H1 (cell line): ENCODE measurements at regions not wholly inside any gene's neighbourhood (a gene's known extent, or its start where the extent isn't known, plus 50 kb on each side); places are given as distances from the start of the nearest gene placed in this dataset.
A peak's percentile ranks its signal among the peaks of the same experiment; 100 is the strongest.

ENCODE experiments used
- CTCF ChIA-PET: fragments of 300-600 bp; sonication (Branson Sonifier 250); formaldehyde crosslinking; loops from one replicate; lab custom pipeline; 2021; ENCODE audit not compliant: partially characterized antibody; lab: Charles Lee
- POLR2A ChIA-PET: fragments of 300-600 bp; sonication (Branson Sonifier 250); formaldehyde crosslinking; loops from one replicate; lab custom pipeline; 2021; ENCODE audit warnings: inconsistent platforms; ENCODE audit not compliant: partially characterized antibody; lab: Charles Lee
- DNase-seq, 2 experiments: peaks; one replicate each; pipeline versions ENCODE4 v3.0.0 to v3.0.0-alpha.2; 2010 to 2022; ENCODE audit warnings: low spot score in 2 of 2, low read depth in 1 of 2, mixed read lengths in 1 of 2
- FAIRE-seq: peaks from 2 replicates; lab custom pipeline; 2011; peaks lifted over from hg19 to GRCh38; lab: Jason Lieb, UNC
- H2AFZ ChIP-seq: 2 replicates; pipeline ENCODE4 v1.8.1; 2012; ENCODE audit warnings: low read length, inconsistent platforms
- H2AK5ac ChIP-seq: 2 replicates; pipeline ENCODE4 v1.6.1; 2013; ENCODE audit warnings: low read depth, low read length
- H2BK120ac ChIP-seq: replicated peaks from 2 replicates; pipeline ENCODE3; 2013; ENCODE audit warnings: low read depth, low read length, inconsistent platforms
- H2BK12ac ChIP-seq: 2 replicates; pipeline ENCODE4 v1.6.1; 2013; ENCODE audit warnings: low read depth, low read length
- H2BK15ac ChIP-seq: 2 replicates; pipeline ENCODE4 v1.6.1; 2013; ENCODE audit warnings: low read length
- H2BK20ac ChIP-seq: 2 replicates; pipeline ENCODE4 v1.6.1; 2013; ENCODE audit warnings: low read length
- H2BK5ac ChIP-seq: 2 replicates; pipeline ENCODE4 v1.6.1; 2013; ENCODE audit warnings: low read depth, low read length
- H3K14ac ChIP-seq: 2 replicates; pipeline ENCODE4 v1.6.1; 2013; ENCODE audit warnings: inconsistent platforms; ENCODE audit not compliant: insufficient read length
- H3K18ac ChIP-seq: 2 replicates; pipeline ENCODE4 v1.6.1; 2013; ENCODE audit warnings: low read length; ENCODE audit errors: extremely low read depth
- H3K23ac ChIP-seq: 2 replicates; pipeline ENCODE4 v1.6.1; 2013; ENCODE audit warnings: inconsistent platforms; ENCODE audit not compliant: insufficient read length
- H3K23me2 ChIP-seq: 2 replicates; pipeline ENCODE4 v1.6.1; 2013; ENCODE audit warnings: low read depth, low read length
- H3K27ac ChIP-seq: 2 replicates; pipeline ENCODE4 v1.6.1; 2011; ENCODE audit warnings: low read depth, low read length, inconsistent platforms
- H3K27me3 ChIP-seq, 4 experiments: replicated peaks in 1 of 4; 1 replicate in 1 of 4; 2 replicates in 3 of 4; pipeline versions ENCODE4 v1.6.1 to v1.8.1; 2011 to 2013; ENCODE audit warnings: low read length in 3 of 4, mild to moderate bottlenecking in 3 of 4, inconsistent platforms in 2 of 4, mixed read lengths in 2 of 4, moderate library complexity in 1 of 4; ENCODE audit not compliant: control insufficient read depth in 3 of 4, insufficient read depth in 3 of 4; ENCODE audit errors: extremely low read depth in 1 of 4
- H3K36me3 ChIP-seq, 4 experiments: 2 replicates each; pipeline versions ENCODE4 v1.6.1 to v1.8.1; 2011 to 2013; ENCODE audit warnings: mild to moderate bottlenecking in 4 of 4, low read length in 3 of 4, moderate library complexity in 2 of 4, control low read depth in 1 of 4, inconsistent platforms in 1 of 4; ENCODE audit not compliant: insufficient read depth in 4 of 4, control insufficient read depth in 2 of 4
- H3K4ac ChIP-seq: replicated peaks from 2 replicates; pipeline ENCODE3; 2013; ENCODE audit warnings: low read length, low read depth, mixed read lengths, inconsistent platforms; ENCODE audit not compliant: insufficient read length
- H3K4me1 ChIP-seq, 4 experiments: replicated peaks in 1 of 4; 1 replicate in 1 of 4; 2 replicates in 3 of 4; pipeline versions ENCODE4 v1.6.1 to v1.8.1; 2011 to 2013; ENCODE audit warnings: low read length in 3 of 4, inconsistent platforms in 2 of 4, mixed read lengths in 1 of 4; ENCODE audit not compliant: insufficient read depth in 4 of 4, control insufficient read depth in 3 of 4
- H3K4me2 ChIP-seq, 2 experiments: 2 replicates each; pipeline versions ENCODE4 v1.6.1 to v1.8.1; 2011 to 2013; ENCODE audit warnings: low read depth in 2 of 2, low read length in 2 of 2, control low read depth in 1 of 2, inconsistent platforms in 1 of 2, mild to moderate bottlenecking in 1 of 2; ENCODE audit not compliant: insufficient read depth in 1 of 2
- H3K4me3 ChIP-seq, 4 experiments: fragments of 200-600, 300-600 bp in 1 of 4; sonication (generic), shearing (Covaris generic), sonication (Bioruptor Twin) in 1 of 4; 2 replicates each; pipeline versions ENCODE4 v1.5.1 to v1.8.1; 2011 to 2016; ENCODE audit warnings: low read length in 4 of 4, low read depth in 3 of 4, control low read depth in 2 of 4, inconsistent platforms in 2 of 4, mild to moderate bottlenecking in 2 of 4, mixed read lengths in 1 of 4, moderate library complexity in 1 of 4; ENCODE audit not compliant: insufficient read depth in 2 of 4; ENCODE audit errors: extremely low read depth in 1 of 4
- H3K56ac ChIP-seq: replicated peaks from 2 replicates; pipeline ENCODE3; 2013; ENCODE audit warnings: low read depth, mild to moderate bottlenecking, mixed read lengths, low read length, inconsistent platforms; ENCODE audit not compliant: insufficient read length
- H3K79me1 ChIP-seq: 2 replicates; pipeline ENCODE4 v1.6.1; 2013; ENCODE audit warnings: low read depth, low read length, control low read depth
- H3K79me2 ChIP-seq, 2 experiments: 2 replicates each; pipeline versions ENCODE4 v1.6.1 to v1.8.1; 2012 to 2013; ENCODE audit warnings: low read length in 2 of 2, mild to moderate bottlenecking in 2 of 2, inconsistent platforms in 1 of 2; ENCODE audit not compliant: insufficient read depth in 2 of 2, control insufficient read depth in 1 of 2
- H3K9ac ChIP-seq, 4 experiments: replicated peaks in 1 of 4; 1 replicate in 1 of 4; 2 replicates in 3 of 4; pipeline versions ENCODE4 v1.6.1 to v1.8.1; 2011 to 2013; ENCODE audit warnings: low read depth in 3 of 4, low read length in 3 of 4, control low read depth in 2 of 4, mild to moderate bottlenecking in 2 of 4, moderate library complexity in 2 of 4, inconsistent platforms in 1 of 4; ENCODE audit errors: extremely low read depth in 1 of 4
- H3K9me3 ChIP-seq, 2 experiments: 2 replicates each; pipeline versions ENCODE4 v1.6.1 to v1.8.1; 2012 to 2013; ENCODE audit warnings: mild to moderate bottlenecking in 2 of 2, moderate library complexity in 2 of 2, control low read depth in 1 of 2, inconsistent platforms in 1 of 2, low read depth in 1 of 2, low read length in 1 of 2, mixed read lengths in 1 of 2; ENCODE audit not compliant: insufficient read depth in 2 of 2
- H4K20me1 ChIP-seq, 2 experiments: replicated peaks in 1 of 2; 2 replicates each; pipeline versions ENCODE3 to v1.8.1; 2011 to 2013; ENCODE audit warnings: inconsistent platforms in 2 of 2, low read length in 2 of 2, mild to moderate bottlenecking in 1 of 2; ENCODE audit not compliant: insufficient read depth in 2 of 2, control insufficient read depth in 1 of 2
- H4K5ac ChIP-seq: 2 replicates; pipeline ENCODE4 v1.6.1; 2013; ENCODE audit warnings: low read length, low read depth, mixed read lengths, inconsistent platforms; ENCODE audit not compliant: insufficient read length
- H4K8ac ChIP-seq: 2 replicates; pipeline ENCODE4 v1.8.0; 2013; ENCODE audit warnings: mild to moderate bottlenecking, moderate library complexity, low read length, inconsistent platforms; ENCODE audit not compliant: insufficient read depth; ENCODE audit errors: extremely low read depth
- H4K91ac ChIP-seq: replicated peaks from 2 replicates; pipeline ENCODE3; 2013; ENCODE audit warnings: low read length, mixed read lengths, inconsistent platforms; ENCODE audit not compliant: insufficient read length
- JUN ChIP-seq: IDR thresholded peaks from 2 replicates; pipeline ENCODE4 v1.6.1; 2011; ENCODE audit warnings: low read depth, mild to moderate bottlenecking, improper control_type of control experiment, low read length
- WGBS, 2 experiments: shearing (Covaris generic) in 1 of 2; methylation state at CpG; one replicate each; pipeline versions ENCODE4 v1.1.6 to v1.1.7; 2013 to 2015; ENCODE audit warnings: low lambda C conversion rate in 2 of 2, mixed read lengths in 2 of 2, inconsistent platforms in 1 of 2, low coverage in 1 of 2, missing lambda C conversion rate in 1 of 2; ENCODE audit not compliant: insufficient replicate concordance in 2 of 2, insufficient coverage in 1 of 2, insufficient read length in 1 of 2; ENCODE audit errors: extremely low coverage in 1 of 2, missing lambda C conversion rate in 1 of 2; 5-methylcytosine and 5-hydroxymethylcytosine counted together

DNA sequence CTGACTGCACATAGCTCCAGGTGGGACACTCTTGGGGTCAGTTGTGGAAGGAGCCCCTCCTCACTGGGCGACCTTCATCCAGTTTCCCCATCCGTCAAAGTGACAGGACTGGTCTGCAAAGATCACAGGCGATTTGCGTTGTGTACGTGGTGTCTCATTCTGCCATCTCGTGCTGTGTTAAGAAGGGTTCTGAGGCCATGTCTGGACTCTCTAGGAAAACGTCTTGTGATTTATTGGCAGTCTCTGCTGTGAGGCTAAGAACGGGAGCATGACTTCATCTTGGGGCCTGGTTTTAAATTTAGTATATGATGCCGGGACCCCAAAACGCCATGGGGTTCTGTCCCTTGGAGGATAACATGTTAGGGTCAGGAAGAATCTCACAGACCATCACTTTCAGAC is 65.2 kb upstream of the CIBAR2 start:
- H3K27me3 ChIP-seq, result no peaks in the 10 kb centered on the region
- DNase-seq (no peak), FAIRE-seq (no peak)
- no peak overlapping the region for H3K23ac ChIP-seq
- no peak overlapping the region for H3K56ac ChIP-seq
- no peak overlapping the region for H2AK5ac ChIP-seq
- ChIA-PET CTCF (interaction anchor here (1.0 to 6.9 kb wide), 9 partner anchors 8 to 242 kb away, joined by 3 to 39 read pairs (median 5); no protein-coding TSS in a partner anchor), POLR2A (no interaction called here)
- no peak overlapping the region for H2BK12ac ChIP-seq
- H3K14ac ChIP-seq, result no peak overlapping the region
- no peaks in the 10 kb centered on the region for H3K9me3 ChIP-seq
- H3K23me2 ChIP-seq, result 0 out of 2 replicates have a peak, but pooled peaks cover 2% of the 10 kb centered on the region
- H2BK15ac ChIP-seq, result no peak overlapping the region
- no peak overlapping the region for H3K9ac ChIP-seq
- peaks cover 0 to 45% of the 10 kb centered on the region in 2 experiments; a peak in 1 of 4 replicates for H3K79me2 ChIP-seq
- no peak overlapping the region for H3K4ac ChIP-seq
- H3K36me3 ChIP-seq, result no peaks in the 10 kb centered on the region
- peaks cover 0 to 29% (median 11%) of the 10 kb centered on the region in 4 experiments; a peak in 5 of 7 replicates for H3K4me1 ChIP-seq
- no peak overlapping the region for H2BK20ac ChIP-seq
- 86% methylated on average over 10 of the region's 10 CpGs; no CpG with 5 or more reads in 1 of the 2 experiments for WGBS, 2 experiments
- H3K27ac ChIP-seq, result no peak overlapping the region
- H3K79me1 ChIP-seq, result peaks cover 17% of the 10 kb centered on the region
- no peak overlapping the region for H4K91ac ChIP-seq
- H3K4me2 ChIP-seq, result no peak overlapping the region
- peaks cover 16% of the 10 kb centered on the region in 2 experiments for H4K20me1 ChIP-seq
- no peak overlapping the region for H2BK120ac ChIP-seq
- H3K18ac ChIP-seq, result no peak overlapping the region
- no peak overlapping the region for H2BK5ac ChIP-seq
- H3K4me3 ChIP-seq, result no peak overlapping the region
- H4K8ac ChIP-seq, result peak overlapping the region; percentile 46; the same call in 1 of the 2 replicates
- no peak overlapping the region for H4K5ac ChIP-seq
- H2AFZ ChIP-seq, result no peak overlapping the region
- TF ChIP-seq JUN, result no peak
